Mucosa of descending colon (tissue), 3 donors: ENCODE measurements at regions not wholly inside any gene's neighbourhood (a gene's known extent, or its start where the extent isn't known, plus 50 kb on each side); places are given as distances from the start of the nearest gene placed in this dataset.

Source experiments
- ATAC-seq: fragments of 200-7000 bp; cut with Tn5 transposase; one replicate; pipeline ENCODE4 v1.9.1; 2020; ENCODE audit warnings: mild to moderate bottlenecking, moderate library complexity
- DNase-seq, 3 donors: peaks; one replicate each; pipeline ENCODE4 v3.0.0-alpha.2; 2020
- H3K36me3 ChIP-seq: fragments of 200-600 bp; one replicate; pipeline ENCODE4 v1.8.0; 2021; ENCODE audit warnings: low read depth, mild to moderate bottlenecking
- H3K4me1 ChIP-seq: fragments of 200-600 bp; one replicate; pipeline ENCODE4 v1.8.0; 2021; ENCODE audit warnings: low read depth, mild to moderate bottlenecking
- H3K4me3 ChIP-seq: fragments of 200-600 bp; one replicate; pipeline ENCODE4 v1.8.0; 2021; ENCODE audit warnings: mild to moderate bottlenecking
- H3K9me3 ChIP-seq: fragments of 200-600 bp; one replicate; pipeline ENCODE4 v1.8.0; 2021; ENCODE audit warnings: mild to moderate bottlenecking
- intact Hi-C, 2 donors: fragments of 100-400 bp; cut with DNase I in 1 of 2; cut with micrococcal nuclease in 1 of 2; formaldehyde crosslinking; loops; one replicate each; pipeline versions ENCODE4 v1.11.0 to v1.11.1; 2022; cut with DNase I, micrococcal nuclease
- TF ChIP-seq, protein P1 (sequence below): fragments of 200-600 bp; IDR thresholded peaks from one replicate; pipeline ENCODE4 v1.8.0; 2022; ENCODE audit warnings: antibody characterized with exemption, mild to moderate bottlenecking
- donor health status: DM: no; HTN: no; CAD: no; lungs with moderate emphysema.
- donor health status: DM: no; HTN: no; CAD: no.
- donor health status: DM: no; HTN: yes; CAD: no.

DNA sequence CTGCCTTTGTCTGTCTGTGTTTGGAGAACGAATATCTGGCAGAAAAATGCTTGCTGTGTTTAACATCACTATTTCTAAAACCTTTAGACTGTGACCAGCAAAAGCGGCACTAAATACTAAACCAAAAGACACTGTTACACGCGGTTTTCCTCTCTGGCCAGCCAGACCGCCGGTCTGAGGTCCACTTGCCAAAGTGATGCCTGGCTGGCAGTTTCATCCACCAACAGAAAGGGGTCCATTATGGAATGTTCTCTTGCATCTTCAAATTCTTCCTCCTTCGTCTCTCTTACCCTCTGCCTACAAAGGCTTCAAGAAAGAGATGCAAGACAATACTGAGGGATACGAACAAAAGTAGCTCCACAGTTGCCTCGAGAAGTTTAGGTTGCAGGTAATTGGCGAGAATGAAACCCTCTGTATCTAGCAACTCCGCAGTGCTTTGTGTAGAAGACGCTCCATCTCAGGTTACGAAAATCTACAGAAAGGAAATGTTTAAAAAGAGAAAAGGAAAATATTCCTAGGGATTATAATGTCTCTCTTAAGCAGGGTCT, 176.6 kb downstream of the TRIM27 start:
- no peak for DNase-seq
- no peak for ATAC-seq
- Histone ChIP-seq H3K4me3 (no peak overlapping the region), H3K4me1 (no peaks in the 10 kb centered on the region), H3K36me3 (no peaks in the 10 kb centered on the region), H3K9me3 (peaks cover 9% of the 10 kb centered on the region)
- intact Hi-C loops, result no loop called here
- TF ChIP-seq, protein P1, sequence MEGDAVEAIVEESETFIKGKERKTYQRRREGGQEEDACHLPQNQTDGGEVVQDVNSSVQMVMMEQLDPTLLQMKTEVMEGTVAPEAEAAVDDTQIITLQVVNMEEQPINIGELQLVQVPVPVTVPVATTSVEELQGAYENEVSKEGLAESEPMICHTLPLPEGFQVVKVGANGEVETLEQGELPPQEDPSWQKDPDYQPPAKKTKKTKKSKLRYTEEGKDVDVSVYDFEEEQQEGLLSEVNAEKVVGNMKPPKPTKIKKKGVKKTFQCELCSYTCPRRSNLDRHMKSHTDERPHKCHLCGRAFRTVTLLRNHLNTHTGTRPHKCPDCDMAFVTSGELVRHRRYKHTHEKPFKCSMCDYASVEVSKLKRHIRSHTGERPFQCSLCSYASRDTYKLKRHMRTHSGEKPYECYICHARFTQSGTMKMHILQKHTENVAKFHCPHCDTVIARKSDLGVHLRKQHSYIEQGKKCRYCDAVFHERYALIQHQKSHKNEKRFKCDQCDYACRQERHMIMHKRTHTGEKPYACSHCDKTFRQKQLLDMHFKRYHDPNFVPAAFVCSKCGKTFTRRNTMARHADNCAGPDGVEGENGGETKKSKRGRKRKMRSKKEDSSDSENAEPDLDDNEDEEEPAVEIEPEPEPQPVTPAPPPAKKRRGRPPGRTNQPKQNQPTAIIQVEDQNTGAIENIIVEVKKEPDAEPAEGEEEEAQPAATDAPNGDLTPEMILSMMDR, result no peak

DNA sequence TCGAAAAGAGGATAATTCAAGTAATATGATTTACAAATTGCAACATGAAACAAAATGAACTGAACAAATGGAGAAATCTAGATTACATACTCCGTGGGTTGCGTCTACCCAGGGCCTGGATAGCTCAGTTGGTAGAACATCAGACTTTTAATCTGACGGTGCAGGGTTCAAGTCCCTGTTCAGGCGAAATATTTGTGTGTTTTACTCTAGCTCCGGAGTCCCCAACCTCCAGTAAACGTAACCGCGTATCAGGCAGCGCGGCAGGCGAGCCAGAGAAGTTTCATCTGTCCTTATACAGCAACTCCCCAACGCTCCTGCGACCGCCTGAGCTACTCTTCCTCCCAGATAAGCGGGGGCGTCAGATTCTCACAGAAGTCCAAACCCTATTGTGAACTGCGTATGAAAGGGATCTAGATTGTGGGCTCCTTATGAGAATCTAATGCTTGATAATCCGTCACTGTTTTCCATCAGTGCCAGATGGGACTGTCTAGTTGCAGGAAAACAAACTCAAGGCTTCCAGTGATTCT, 176.1 kb downstream of the TRIM27 start:
- TF ChIP-seq, protein P1, result no peak
- H3K9me3 ChIP-seq, result peaks cover 9% of the 10 kb centered on the region
- no peak for ATAC-seq
- intact Hi-C loops, result no loop called here
- no peaks in the 10 kb centered on the region for H3K4me1 ChIP-seq
- H3K4me3 ChIP-seq, result no peak overlapping the region
- no peak for DNase-seq
- H3K36me3 ChIP-seq, result no peaks in the 10 kb centered on the region

DNA sequence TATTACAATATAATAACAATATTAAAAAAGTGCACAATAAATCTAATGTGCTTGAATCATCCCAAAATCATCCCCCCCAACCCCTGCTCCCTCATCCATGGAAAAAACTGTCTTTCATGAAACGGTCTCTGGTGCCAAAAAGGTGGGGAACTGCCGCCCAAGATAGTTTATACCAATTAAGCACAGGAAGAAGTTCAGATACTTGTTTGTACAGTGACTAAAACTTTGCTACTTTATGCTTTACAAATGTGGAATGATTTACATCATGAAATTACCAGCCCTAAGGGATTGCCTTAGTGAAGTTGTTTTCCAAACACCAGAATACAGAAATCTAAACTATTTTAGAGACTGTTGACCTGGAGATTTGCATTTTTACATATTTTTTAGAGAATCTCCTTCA, 175.6 kb downstream of the TRIM27 start:
- intact Hi-C loops, result no loop called here
- TF ChIP-seq, protein P1, result no peak

DNA sequence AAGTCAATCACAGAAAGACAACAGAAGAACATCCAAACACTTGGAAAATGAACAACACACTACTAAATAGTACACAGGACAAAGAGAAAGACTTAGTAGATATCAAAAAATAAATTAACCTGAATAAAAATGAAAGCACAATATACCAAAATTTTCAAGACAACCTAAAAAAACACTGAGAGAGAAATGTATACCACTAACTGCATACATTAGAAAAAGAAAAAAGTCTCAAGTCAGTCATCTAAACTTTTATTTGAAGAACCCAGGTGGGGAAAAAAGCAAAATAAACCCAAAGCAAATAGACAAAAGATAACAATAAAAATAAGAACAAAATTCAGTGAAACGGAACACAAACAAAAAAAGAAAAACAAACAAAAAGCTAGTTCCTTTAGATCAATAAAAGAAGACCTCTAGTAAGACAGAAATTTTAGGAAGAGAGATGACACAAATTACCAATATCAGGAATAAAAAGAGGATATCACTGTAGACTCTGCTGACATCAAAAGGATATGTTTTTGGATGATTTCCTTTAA, 172.8 kb downstream of the TRIM27 start:
- TF ChIP-seq, protein P1, result no peak
- ATAC-seq (no peak), DNase-seq (no peak)
- no peak overlapping the region for H3K4me3 ChIP-seq
- no peaks in the 10 kb centered on the region for H3K4me1 ChIP-seq
- peaks cover 9% of the 10 kb centered on the region for H3K9me3 ChIP-seq
- no peaks in the 10 kb centered on the region for H3K36me3 ChIP-seq
- intact Hi-C loops, result no loop called here

More for the DNA sequence above, 175.6 kb downstream of the TRIM27 start:
- peaks cover 9% of the 10 kb centered on the region for H3K9me3 ChIP-seq
- DNase-seq (no peak), ATAC-seq (no peak)
- H3K4me1 ChIP-seq, result no peaks in the 10 kb centered on the region
- H3K4me3 ChIP-seq, result no peak overlapping the region
- no peaks in the 10 kb centered on the region for H3K36me3 ChIP-seq

DNA sequence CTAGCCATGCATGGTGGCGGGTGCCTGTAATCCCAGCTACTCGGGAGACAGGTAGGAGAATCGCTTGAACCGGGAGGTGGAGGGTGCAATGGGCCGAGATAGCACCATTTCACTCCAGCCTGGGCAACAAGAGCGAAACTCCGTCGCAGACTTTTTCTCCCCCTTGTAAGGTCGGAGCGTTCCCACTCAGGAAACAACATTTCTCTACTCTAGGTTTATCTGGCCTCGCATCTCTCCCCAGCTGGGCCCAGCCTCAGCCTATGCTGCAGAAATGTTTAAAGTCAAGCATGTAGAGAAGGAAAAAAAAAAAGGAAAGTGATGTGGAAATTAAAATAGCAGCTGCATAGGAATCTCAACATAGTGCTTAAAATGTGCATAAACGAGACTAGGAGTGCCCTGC, 172.3 kb downstream of the TRIM27 start:
- Histone ChIP-seq H3K9me3 (peaks cover 9% of the 10 kb centered on the region), H3K4me1 (no peaks in the 10 kb centered on the region), H3K36me3 (no peaks in the 10 kb centered on the region), H3K4me3 (no peak overlapping the region)
- DNase-seq (no peak), ATAC-seq (no peak)
- TF ChIP-seq, protein P1, result no peak
- intact Hi-C loops, result no loop called here
